GM12878 (cell line): ENCODE measurements at regions not wholly inside any gene's neighbourhood (a gene's known extent, or its start where the extent isn't known, plus 50 kb on each side); places are given as distances from the start of the nearest gene placed in this dataset.

Experiments
- ATAC-seq: fragments of 200-7000 bp; cut with Tn5 transposase; 3 replicates; pipeline ENCODE4 v1.9.1; 2020; ENCODE audit warnings: mild to moderate bottlenecking, moderate library complexity
- BruUV-seq: library from RNA; stranded (reverse); fragments of 400-500 nt; replicated peaks from 2 replicates; lab custom pipeline; 2021; lab: Mats Ljungman, UMichigan
- CTCF ChIA-PET: fragments of 300-600 bp; sonication (Branson Sonifier 250); formaldehyde crosslinking; extraction: SDS; loops from one replicate; lab custom pipeline; 2021; ENCODE audit warnings: inconsistent platforms; lab: Yijun Ruan, JAX
- POLR2A ChIA-PET: fragments of 350-600 bp; formaldehyde crosslinking; extraction: SDS; loops from one replicate; lab custom pipeline; 2021; ENCODE audit warnings: inconsistent platforms; lab: Charles Lee
- RAD21 ChIA-PET: fragments of 300-600 bp; sonication (Branson Sonifier 250); formaldehyde crosslinking; loops from one replicate; lab custom pipeline; 2023; ENCODE audit warnings: antibody characterized with exemption; ENCODE audit not compliant: unreplicated experiment; lab: Charles Lee
- SMC1A ChIA-PET: fragments of 300-600 bp; sonication (Branson Sonifier 250); formaldehyde crosslinking; loops from one replicate; lab custom pipeline; 2023; ENCODE audit not compliant: unreplicated experiment, uncharacterized antibody; lab: Charles Lee
- DNase-seq: peaks from one replicate; pipeline ENCODE4 v3.0.0-alpha.2; 2011; ENCODE audit warnings: low read depth, low spot score
- FAIRE-seq: peaks from 3 replicates; lab custom pipeline; 2011; peaks lifted over from hg19 to GRCh38; lab: Jason Lieb, UNC
- H2AFZ ChIP-seq: 2 replicates; pipeline ENCODE4 v1.6.0; 2011; ENCODE audit warnings: low read depth, low read length, control low read depth; ENCODE audit not compliant: control insufficient read depth
- H3K27ac ChIP-seq: 2 replicates; pipeline ENCODE4 v1.5.1; 2011; ENCODE audit warnings: control low read depth; ENCODE audit not compliant: control insufficient read depth, insufficient read depth
- H3K27me3 ChIP-seq, 2 experiments: replicated peaks in 1 of 2; 2 replicates each; pipeline versions ENCODE4 v1.6.0 to v1.6.1; 2011; ENCODE audit warnings: low read length in 1 of 2; ENCODE audit not compliant: control insufficient read depth in 2 of 2, insufficient read depth in 2 of 2
- H3K36me3 ChIP-seq, 2 experiments: 2 replicates each; pipeline ENCODE4 v1.5.1; 2011; ENCODE audit warnings: low read length in 1 of 2; ENCODE audit not compliant: control insufficient read depth in 2 of 2, insufficient read depth in 2 of 2
- H3K4me1 ChIP-seq: 2 replicates; pipeline ENCODE4 v1.6.1; 2011; ENCODE audit warnings: mild to moderate bottlenecking, low read length, moderate library complexity, mixed read lengths; ENCODE audit not compliant: control insufficient read depth, insufficient read depth
- H3K4me2 ChIP-seq: 2 replicates; pipeline ENCODE4 v1.6.0; 2011; ENCODE audit warnings: control low read depth; ENCODE audit not compliant: control insufficient read depth, insufficient read depth
- H3K4me3 ChIP-seq: fragments of 200-600 bp; sonication (generic); 2 replicates; pipeline ENCODE4 v1.5.1; 2016
- H3K79me2 ChIP-seq: 2 replicates; pipeline ENCODE4 v1.6.0; 2011; ENCODE audit warnings: low read length; ENCODE audit not compliant: control insufficient read depth, insufficient read depth
- H3K9ac ChIP-seq: 2 replicates; pipeline ENCODE4 v1.8.0; 2011; ENCODE audit warnings: low read length, control low read depth, mixed read lengths; ENCODE audit not compliant: control insufficient read depth, insufficient read depth
- H3K9me3 ChIP-seq: replicated peaks from 3 replicates; pipeline ENCODE4 v1.5.1; 2011; ENCODE audit warnings: mild to moderate bottlenecking, low read length; ENCODE audit not compliant: control insufficient read depth, insufficient read depth
- H4K20me1 ChIP-seq: 2 replicates; pipeline ENCODE4 v1.6.0; 2011; ENCODE audit not compliant: control insufficient read depth, insufficient read depth
- ATF7 ChIP-seq: fragments of 450-650 bp; IDR thresholded peaks from 2 replicates; pipeline ENCODE4 v1.6.1; 2016; ENCODE audit warnings: low read depth, mild to moderate bottlenecking
- CREB1 ChIP-seq: IDR thresholded peaks from 2 replicates; pipeline ENCODE4 v1.6.1; 2012; ENCODE audit warnings: low read depth, mild to moderate bottlenecking, inconsistent platforms
- E2F8 ChIP-seq: fragments of 450-650 bp; IDR thresholded peaks from 2 replicates; pipeline ENCODE4 v1.6.1; 2018; ENCODE audit warnings: mild to moderate bottlenecking, low read depth, moderate library complexity; ENCODE audit not compliant: partially characterized antibody
- KAT2A ChIP-seq: conservative IDR thresholded peaks from 2 replicates; pipeline ENCODE4 v1.6.1; 2011; ENCODE audit warnings: low read depth, low read length; ENCODE audit not compliant: control insufficient read depth
- PAX5 ChIP-seq: IDR thresholded peaks from 2 replicates; pipeline ENCODE4 v1.6.1; 2011; ENCODE audit warnings: low read depth, low read length, borderline replicate concordance
- STAT3 ChIP-seq: IDR thresholded peaks from 2 replicates; pipeline ENCODE4 v1.6.1; 2011; ENCODE audit warnings: low read depth, low read length, improper control_type of control experiment
- YBX1 ChIP-seq: fragments of 450-650 bp; IDR thresholded peaks from 2 replicates; pipeline ENCODE4 v1.6.1; 2016; ENCODE audit warnings: antibody characterized with exemption
- YY1 ChIP-seq: IDR thresholded peaks from 2 replicates; pipeline ENCODE4 v1.6.1; 2011; ENCODE audit warnings: low read depth, mild to moderate bottlenecking, low read length
- ZNF217 ChIP-seq: fragments of 450-650 bp; IDR thresholded peaks from 2 replicates; pipeline ENCODE4 v1.6.1; 2017; ENCODE audit warnings: antibody characterized with exemption, mild to moderate bottlenecking
- ZNF592 ChIP-seq: fragments of 450-650 bp; IDR thresholded peaks from 2 replicates; pipeline ENCODE4 v1.6.1; 2017; ENCODE audit warnings: mild to moderate bottlenecking, moderate library complexity
- WGBS: methylation state at CpG from one replicate; pipeline ENCODE4 v1.1.6; 2016; ENCODE audit warnings: low lambda C conversion rate; ENCODE audit not compliant: insufficient replicate concordance, insufficient coverage; ENCODE audit errors: missing lambda C conversion rate; 5-methylcytosine and 5-hydroxymethylcytosine counted together
- in situ Hi-C: fragments of 300-500 bp; cut with MboI; formaldehyde crosslinking; loops from 9 replicates; pipeline ENCODE4 v1.14.3; 2018; ENCODE audit warnings: mixed read lengths
- intact Hi-C: fragments of 100-400 bp; cut with micrococcal nuclease; formaldehyde crosslinking; loops from one replicate; pipeline ENCODE4 v1.14.2; 2022; ENCODE audit not compliant: unreplicated experiment

GRCh38 chr6:141528596-141528995 lies 604.1 kb upstream of the GJE1 start:
- Histone ChIP-seq H3K9me3 (no peaks in the 10 kb centered on the region), H3K4me2 (no peak overlapping the region), H4K20me1 (no peaks in the 10 kb centered on the region), H3K79me2 (no peaks in the 10 kb centered on the region), H3K4me1 (no peaks in the 10 kb centered on the region), H3K27me3 (no peaks in the 10 kb centered on the region), H3K27ac (no peak overlapping the region), H3K9ac (no peak overlapping the region), H2AFZ (no peak overlapping the region), H3K36me3 (no peaks in the 10 kb centered on the region)
- no TSS peak for BruUV-seq
- FAIRE-seq = no peak
- in situ Hi-C loops = no loop called here
- no peak for ATAC-seq
- intact Hi-C loops = no loop called here
- SMC1A ChIA-PET = interaction anchor here (1.5 kb wide), 1 partner anchor 276 kb away, joined by 4 read pairs; no protein-coding TSS in a partner anchor
- 0% methylated on average over 1 of the region's 1 CpG for WGBS
- DNase-seq = no peak
- TF ChIP-seq YY1 (no peak), ZNF592 (no peak), KAT2A (no peak), PAX5 (no peak), STAT3 (no peak), YBX1 (no peak), ZNF217 (no peak), E2F8 (no peak), ATF7 (no peak), CREB1 (no peak)
- TF ChIP-seq, all 136 proteins: peak for 0
- CTCF ChIA-PET = no interaction called here
- POLR2A ChIA-PET = no interaction called here
- no peak overlapping the region for H3K4me3 ChIP-seq
- RAD21 ChIA-PET = no interaction called here
